ENCODE measurements at regions not wholly inside any gene's neighbourhood (a gene's known extent, or its start where the extent isn't known, plus 50 kb on each side); places are given as distances from the start of the nearest gene placed in this dataset.

DNA sequence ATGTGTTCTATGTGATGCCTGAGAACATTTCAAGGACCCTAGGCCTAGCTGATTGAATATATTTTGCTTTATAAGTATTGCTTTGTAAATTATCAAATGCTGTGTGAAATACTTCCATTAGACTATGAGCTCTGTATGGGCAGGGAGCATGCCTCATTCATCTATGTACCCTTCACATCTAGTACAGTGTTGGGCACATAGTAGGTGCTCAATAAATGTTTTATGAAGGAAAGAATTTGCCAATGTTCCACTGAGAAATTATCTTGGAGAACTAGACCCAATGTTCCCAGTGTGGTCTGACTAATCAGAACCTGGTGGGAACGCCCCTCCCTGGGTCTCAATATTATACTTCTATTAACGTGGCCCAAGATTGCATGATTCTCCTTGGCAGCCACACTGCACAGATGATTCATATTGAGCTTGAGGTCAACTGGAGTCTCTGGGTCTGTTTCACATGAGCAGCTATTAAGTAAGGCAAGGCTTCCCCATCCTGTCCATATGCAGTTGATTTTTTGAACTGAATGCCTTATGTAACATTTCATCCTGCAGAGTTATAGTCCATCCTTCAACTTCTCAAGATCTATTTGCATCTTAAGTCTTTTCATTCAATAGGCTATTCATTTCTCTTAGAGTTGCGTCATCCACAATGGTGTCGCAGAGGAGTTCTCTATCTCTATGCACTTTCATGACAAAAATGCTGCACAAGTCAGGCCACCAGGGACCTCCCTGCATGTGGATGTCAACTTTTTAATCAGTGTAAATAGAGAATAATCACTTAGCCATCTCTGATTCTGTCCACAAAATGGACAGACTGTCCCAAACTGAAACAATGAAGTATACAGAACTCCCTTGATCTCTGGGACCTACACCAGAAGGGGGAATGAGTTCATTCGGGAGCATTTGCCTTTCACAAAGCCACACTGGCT lies 257.6 kb downstream of the CYP26B1 start:
- no peak overlapping the region for H3K27ac ChIP-seq (ENCODE audit: extremely low read depth, low read depth, low read length)
- in situ Hi-C loops (cut with MboI) = no loop called here
- no peak overlapping the region for H3K4me2 ChIP-seq (ENCODE audit: insufficient read depth, low read length)
- H3K9me1 ChIP-seq (ENCODE audit: control insufficient read depth, insufficient read depth, low read length) = no peaks in the 10 kb centered on the region
- DNase-seq (ENCODE audit: extremely low read depth in 1 of 4, low spot score in 3 of 4) (no peak), FAIRE-seq (no peak), ATAC-seq (no peak)
- peaks cover 3 to 16% of the 10 kb centered on the region in 2 experiments; a peak in 2 of 5 replicates for H3K27me3 ChIP-seq (ENCODE audit: control insufficient read depth in 2 of 2, insufficient read depth in 2 of 2, low read length in 2 of 2)
- H3K9me3 ChIP-seq (replicated peaks; ENCODE audit: control insufficient read depth, insufficient read depth, low read depth, low read length) = no peaks in the 10 kb centered on the region
- no peak overlapping the region for H3K4me3 ChIP-seq
- intact Hi-C loops (cut with micrococcal nuclease) = no loop called here
- H3K36me3 ChIP-seq (ENCODE audit: control insufficient read depth, insufficient read depth, low read length) = no peaks in the 10 kb centered on the region
- no peak overlapping the region for H3K9ac ChIP-seq (ENCODE audit: insufficient read depth in 1 of 2, low read depth in 2 of 2, low read length in 2 of 2)
- no peak overlapping the region for H2AFZ ChIP-seq (ENCODE audit: low read depth, low read length)
- peaks cover 0 to 8% of the 10 kb centered on the region in 2 experiments; a peak in 2 of 5 replicates for H3K4me1 ChIP-seq (replicated peaks in 1 of 2; ENCODE audit: control insufficient read depth in 2 of 2, insufficient read depth in 2 of 2, low read length in 2 of 2)
- WGBS (ENCODE audit: insufficient coverage, low coverage, missing lambda C conversion rate) = 6% methylated on average over 5 of the region's 5 CpGs
- BruUV-seq (replicated peaks) = no TSS peak
- no peaks in the 10 kb centered on the region for H4K20me1 ChIP-seq (replicated peaks; ENCODE audit: control insufficient read depth, insufficient read depth, low read length)
- CTCF ChIA-PET (ENCODE audit: low intra/inter-chr PET ratio) = interaction anchor here (0.5 kb wide), 1 partner anchor 256 kb away, joined by 3 read pairs; no protein-coding TSS in a partner anchor
- POLR2A ChIA-PET = interaction anchor here (1.4 kb wide), 1 partner anchor 12 kb away, joined by 3 read pairs; no protein-coding TSS in a partner anchor
- no peaks in the 10 kb centered on the region for H3K79me2 ChIP-seq (ENCODE audit: control insufficient read depth, insufficient read depth, low read length)
- TF ChIP-seq LARP7 (IDR thresholded peaks at IDR 0.05) (no peak), TAF7 (tag; IDR thresholded peaks at IDR 0.05) (no peak), HMG20B (CRISPR knock-in tag; IDR thresholded peaks at IDR 0.05) (no peak), MAFK (IDR thresholded peaks at IDR 0.05; ENCODE audit: low read length) (no peak), SAP30 (IDR thresholded peaks at IDR 0.05; ENCODE audit: borderline replicate concordance, insufficient read depth, low read depth, low read length, poor library complexity, severe bottlenecking) (no peak), TAF9B (IDR thresholded peaks at IDR 0.05; ENCODE audit: partially characterized antibody) (no peak), DDX20 (tag; IDR thresholded peaks at IDR 0.05; ENCODE audit: low read depth) (no peak), FOXJ3 (CRISPR knock-in tag; IDR thresholded peaks at IDR 0.05) (no peak), PRPF4 (IDR thresholded peaks at IDR 0.05; ENCODE audit: insufficient read depth, low read depth, low read length, poor library complexity, severe bottlenecking) (no peak), ZKSCAN1 (IDR thresholded peaks at IDR 0.05; ENCODE audit: low read depth, low read length) (peak; percentile 57; the same call in 1 of the 2 replicates), ETV5 (CRISPR knock-in tag; IDR thresholded peaks at IDR 0.05; ENCODE audit: low read depth) (no peak), KHSRP (IDR thresholded peaks at IDR 0.05) (no peak), ZNF431 (CRISPR knock-in tag; IDR thresholded peaks at IDR 0.05) (no peak), MCM2 (IDR thresholded peaks at IDR 0.05; ENCODE audit: low read depth) (no peak)
- TF ChIP-seq, protein P1, sequence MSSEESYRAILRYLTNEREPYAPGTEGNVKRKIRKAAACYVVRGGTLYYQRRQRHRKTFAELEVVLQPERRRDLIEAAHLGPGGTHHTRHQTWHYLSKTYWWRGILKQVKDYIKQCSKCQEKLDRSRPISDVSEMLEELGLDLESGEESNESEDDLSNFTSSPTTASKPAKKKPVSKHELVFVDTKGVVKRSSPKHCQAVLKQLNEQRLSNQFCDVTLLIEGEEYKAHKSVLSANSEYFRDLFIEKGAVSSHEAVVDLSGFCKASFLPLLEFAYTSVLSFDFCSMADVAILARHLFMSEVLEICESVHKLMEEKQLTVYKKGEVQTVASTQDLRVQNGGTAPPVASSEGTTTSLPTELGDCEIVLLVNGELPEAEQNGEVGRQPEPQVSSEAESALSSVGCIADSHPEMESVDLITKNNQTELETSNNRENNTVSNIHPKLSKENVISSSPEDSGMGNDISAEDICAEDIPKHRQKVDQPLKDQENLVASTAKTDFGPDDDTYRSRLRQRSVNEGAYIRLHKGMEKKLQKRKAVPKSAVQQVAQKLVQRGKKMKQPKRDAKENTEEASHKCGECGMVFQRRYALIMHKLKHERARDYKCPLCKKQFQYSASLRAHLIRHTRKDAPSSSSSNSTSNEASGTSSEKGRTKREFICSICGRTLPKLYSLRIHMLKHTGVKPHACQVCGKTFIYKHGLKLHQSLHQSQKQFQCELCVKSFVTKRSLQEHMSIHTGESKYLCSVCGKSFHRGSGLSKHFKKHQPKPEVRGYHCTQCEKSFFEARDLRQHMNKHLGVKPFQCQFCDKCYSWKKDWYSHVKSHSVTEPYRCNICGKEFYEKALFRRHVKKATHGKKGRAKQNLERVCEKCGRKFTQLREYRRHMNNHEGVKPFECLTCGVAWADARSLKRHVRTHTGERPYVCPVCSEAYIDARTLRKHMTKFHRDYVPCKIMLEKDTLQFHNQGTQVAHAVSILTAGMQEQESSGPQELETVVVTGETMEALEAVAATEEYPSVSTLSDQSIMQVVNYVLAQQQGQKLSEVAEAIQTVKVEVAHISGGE (CRISPR knock-in tag; IDR thresholded peaks at IDR 0.05) = no peak
- TF ChIP-seq, protein P2, sequence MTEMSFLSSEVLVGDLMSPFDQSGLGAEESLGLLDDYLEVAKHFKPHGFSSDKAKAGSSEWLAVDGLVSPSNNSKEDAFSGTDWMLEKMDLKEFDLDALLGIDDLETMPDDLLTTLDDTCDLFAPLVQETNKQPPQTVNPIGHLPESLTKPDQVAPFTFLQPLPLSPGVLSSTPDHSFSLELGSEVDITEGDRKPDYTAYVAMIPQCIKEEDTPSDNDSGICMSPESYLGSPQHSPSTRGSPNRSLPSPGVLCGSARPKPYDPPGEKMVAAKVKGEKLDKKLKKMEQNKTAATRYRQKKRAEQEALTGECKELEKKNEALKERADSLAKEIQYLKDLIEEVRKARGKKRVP (CRISPR knock-in tag; IDR thresholded peaks at IDR 0.05) = 0 out of 2 replicates have a peak, but pooled peaks have one; percentile 23

Measured in K562 (cell line).